Activated CD4-positive, alpha-beta T cell treated with anti-CD3 and anti-CD28 coated beads for 48 hours (primary cell): ENCODE measurements at regions not wholly inside any gene's neighbourhood (a gene's known extent, or its start where the extent isn't known, plus 50 kb on each side); places are given as distances from the start of the nearest gene placed in this dataset.

Experiments used
- DNase-seq: peaks from one replicate; pipeline ENCODE4 v3.0.0-alpha.2; 2020

DNA sequence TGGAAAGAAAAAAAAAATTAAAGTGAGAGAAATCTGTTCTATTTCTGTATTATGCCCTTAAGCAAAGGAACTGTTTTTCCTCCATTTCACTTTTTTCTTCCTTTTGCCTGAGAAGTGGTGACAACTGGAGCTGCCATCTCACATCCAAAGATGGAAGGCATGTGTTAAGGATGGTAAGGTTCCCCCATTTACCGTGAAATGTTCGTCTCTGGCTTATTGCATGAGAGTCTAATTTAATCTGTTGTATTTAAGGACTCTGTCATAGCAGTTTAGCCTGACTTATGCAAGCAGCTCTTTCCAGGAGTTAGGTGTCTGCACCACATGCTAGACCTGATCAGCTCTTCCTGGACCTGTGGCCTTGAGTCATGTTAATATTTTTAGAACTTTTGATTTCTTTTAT is 389.5 kb upstream of the MAP3K7 start:
- DNase-seq, result no peak

DNA sequence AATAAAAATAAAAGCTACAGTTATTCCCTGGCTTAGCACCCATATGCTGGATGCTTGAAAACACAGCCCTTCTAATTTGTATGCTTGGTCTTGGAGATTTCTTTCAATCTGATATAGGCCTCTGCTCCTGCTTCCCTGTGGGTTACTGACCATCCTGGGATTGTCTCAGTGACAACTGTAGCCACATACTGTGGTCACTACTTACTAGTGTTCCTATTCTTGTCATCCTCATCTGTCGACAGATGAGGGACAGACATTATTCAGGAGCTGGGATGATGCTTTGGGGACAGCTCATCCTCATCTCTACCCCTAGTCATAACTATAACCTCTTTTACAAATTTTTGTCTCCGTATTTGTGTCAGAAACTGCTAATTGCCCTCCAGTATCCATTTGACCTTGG is 388.9 kb upstream of the MAP3K7 start:
- no peak for DNase-seq

DNA sequence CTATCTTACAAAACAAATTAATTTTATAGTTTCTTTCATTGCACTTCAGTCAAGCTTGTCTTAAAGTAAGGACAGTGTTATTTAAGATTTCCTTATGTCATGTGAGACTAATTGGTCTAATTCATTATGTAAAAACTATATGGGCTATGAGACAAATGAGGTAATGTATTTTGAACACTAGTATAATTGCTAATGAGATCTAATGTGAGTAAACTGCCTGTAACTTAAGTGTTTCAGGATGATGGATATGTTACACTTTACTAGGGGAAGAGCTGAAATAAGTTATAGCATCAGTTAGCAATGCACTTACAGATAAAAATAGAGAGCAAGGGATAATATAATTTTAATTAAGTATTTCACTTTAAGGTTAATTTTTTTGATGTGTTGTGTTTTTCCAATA is 386.3 kb upstream of the MAP3K7 start:
- DNase-seq, result no peak

DNA sequence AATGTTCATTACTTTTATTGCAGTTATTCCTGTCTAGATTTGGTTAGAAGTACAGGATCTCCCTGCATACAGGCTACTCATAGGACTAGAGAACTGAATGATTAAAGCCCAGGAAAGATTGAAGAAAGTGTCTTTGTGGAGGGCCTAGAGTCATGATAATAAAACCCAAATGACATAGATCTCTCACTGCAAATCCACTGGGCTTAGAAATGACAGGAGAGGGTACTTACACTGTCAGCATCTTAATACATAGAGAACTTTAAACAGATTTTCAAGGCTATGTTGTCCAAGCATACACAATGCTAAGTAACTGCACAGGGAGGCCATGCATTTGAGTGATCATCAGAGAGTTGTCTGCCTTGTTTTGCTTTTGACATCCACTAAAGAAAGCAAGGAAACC is 383.8 kb upstream of the MAP3K7 start:
- DNase-seq, result no peak

DNA sequence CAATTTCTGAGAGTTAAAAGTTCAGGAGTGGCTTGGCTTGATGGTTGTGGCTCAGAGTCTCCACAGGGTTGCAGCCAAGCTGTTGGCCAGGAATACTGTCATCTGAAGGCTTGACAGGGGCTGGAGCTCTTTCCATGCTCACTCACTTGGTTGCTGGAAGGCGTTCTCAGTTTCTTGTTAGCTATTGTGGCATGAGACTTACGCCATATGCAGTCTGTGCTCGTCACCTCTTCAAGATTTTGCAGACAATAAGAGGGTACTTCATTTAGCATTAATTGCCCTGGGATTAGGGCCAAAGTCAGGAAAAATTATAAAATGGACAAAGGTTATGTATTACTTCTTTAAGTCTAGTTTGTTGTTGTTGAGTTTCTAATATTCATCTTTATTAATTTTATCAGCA is 380.6 kb upstream of the MAP3K7 start:
- no peak for DNase-seq

DNA sequence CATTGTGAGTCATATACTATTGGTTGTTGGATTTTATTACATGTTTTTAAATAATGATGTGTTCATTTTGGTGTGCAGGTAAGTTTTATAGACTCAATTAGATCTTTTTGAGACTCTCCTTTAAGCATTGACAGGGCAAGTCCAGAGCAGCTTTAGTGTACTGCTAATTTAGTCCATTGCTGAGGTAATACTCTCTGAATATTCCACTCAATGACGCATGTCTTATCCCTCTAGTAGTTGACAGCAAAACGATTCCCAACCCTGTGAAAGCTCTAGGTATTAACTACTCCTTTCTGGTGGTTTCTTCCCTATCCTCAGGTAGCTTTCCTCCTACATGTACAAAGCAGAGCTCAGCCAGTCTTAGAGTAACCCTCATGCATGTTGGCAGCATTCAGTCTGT is 373.5 kb upstream of the MAP3K7 start:
- DNase-seq, result no peak

DNA sequence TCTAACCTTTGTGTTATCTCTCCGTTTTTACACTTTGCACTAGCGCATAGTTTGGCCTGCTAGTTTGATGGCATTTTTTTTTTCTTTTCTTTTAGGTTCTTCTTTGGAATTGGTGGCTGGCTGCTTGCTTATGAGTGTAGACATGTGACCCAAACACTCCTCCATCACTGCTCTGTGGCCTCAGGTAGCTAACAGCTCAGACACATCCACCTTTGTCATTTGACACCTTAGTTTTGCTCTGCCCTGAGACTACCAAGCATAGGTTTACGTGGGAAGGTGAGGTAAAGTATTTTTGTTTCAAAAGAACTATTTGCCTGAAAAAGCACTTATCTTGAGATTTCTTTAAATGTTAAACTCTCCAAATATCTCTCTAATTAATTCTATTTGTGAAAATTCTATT is 368.4 kb upstream of the MAP3K7 start:
- no peak for DNase-seq

DNA sequence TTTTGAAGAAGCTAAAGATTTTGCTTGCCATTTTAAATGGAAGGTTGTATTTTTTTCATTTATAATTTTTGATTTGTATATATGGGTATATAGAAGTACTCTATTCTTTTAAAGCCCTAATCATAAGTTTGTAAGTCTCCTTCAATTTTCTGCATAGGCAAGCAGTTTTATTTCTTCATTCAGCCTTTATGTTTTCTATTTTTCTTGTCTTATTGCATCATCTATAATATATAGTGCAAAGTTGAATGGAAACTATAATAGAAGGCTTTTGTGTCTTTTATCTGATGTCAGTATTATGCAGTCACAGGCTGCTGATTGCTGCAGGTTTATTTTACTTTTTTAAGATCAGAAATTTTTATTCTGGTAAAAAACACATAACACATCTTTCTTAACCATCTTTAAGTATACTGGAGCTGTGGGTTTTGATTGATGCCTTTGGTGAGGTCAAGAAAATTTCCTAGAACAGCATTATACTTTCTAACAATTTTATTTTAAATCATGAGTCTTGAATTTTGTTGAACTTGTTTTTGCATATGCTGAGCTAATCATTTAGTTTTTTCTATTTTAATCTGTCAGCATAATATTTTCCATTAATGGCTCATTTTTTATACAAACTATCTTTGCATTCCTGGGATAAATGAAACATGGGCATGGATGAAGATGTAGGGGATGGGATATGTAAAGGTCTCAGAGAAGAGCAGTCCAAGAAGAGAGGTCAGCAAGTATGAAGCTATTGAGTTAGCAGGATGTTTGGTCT is 366.7 kb upstream of the MAP3K7 start:
- DNase-seq, result no peak

DNA sequence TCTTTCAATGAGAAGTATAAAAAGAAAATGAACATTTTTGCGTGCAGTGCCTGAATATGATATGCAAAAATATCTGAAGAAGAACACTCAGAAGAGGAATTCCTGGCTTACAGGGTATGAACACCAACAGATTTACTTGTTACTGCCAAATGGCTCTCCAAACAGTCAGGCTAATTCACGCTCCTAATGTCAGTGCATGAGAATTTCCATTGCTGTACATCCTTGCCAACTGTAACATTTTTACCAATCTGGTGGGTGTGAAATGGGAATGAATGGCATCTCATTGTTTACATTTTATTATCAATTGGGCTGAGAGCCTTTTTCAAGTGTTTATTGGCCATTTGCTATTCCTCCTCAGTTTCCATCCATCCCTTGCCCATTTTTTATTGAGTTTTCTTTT is 365.3 kb upstream of the MAP3K7 start:
- no peak for DNase-seq

DNA sequence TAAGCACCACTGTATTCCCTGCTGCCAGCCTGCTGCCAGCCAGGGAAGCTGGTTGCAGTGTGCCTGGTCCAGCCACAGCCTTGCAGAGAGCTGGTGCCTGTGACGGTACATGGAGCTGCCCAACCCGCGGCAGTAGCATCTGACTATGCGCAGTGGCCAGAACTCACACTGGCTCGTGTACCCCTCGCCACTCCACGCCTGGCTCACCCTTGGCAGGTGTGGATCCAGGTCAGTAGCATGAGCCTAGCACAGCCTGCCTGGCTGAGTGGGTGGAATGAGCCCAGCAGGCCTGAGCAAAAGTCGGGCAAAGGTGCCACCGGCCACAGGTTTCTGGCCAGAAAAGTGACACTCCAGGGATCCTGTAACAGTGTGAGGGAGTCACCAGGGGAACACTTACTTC is 361.7 kb upstream of the MAP3K7 start:
- DNase-seq, result no peak

DNA sequence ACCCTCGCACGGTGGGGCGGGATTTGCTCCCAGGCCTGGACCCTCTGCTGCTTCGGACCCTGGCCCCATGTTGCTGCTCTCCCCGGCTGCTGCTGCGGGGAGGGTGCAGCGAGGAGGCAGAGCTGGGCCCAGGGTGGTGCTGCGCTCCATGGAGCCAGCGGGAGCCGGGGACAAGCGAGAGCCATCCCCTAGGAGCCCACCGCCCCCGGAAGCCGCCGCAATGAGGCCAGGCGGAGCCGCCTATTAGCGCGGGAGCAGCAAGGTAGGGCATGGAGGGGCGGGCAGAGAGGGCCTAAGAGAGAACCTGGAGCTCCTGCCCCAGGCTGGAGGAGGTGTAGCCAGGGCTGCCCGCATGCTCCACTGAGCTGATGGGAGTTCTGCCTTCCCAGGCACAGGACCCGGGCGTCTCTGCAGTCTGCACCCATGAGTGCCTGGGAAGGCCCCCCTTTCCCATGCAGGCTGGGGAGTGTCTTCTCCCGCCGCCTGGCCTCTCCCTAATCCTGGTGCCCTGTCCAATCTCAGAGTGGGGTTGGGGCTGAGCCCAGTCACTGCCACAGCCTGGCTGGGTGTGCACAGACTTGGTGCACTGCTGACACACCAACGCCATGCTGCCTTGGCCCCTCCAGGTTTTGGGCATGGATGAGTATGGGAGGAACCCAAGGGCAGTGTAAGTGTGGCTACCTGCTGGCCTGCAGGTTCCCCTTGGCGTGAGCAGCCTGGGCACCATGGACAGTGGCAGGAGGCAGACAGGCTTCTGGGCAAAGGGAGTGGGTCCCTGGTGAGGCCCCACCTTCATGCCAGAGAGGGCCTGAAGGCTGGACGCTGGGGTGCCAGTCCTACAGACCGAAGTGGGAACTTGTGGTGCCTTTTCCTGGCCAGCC is 360.6 kb upstream of the MAP3K7 start:
- no peak for DNase-seq

DNA sequence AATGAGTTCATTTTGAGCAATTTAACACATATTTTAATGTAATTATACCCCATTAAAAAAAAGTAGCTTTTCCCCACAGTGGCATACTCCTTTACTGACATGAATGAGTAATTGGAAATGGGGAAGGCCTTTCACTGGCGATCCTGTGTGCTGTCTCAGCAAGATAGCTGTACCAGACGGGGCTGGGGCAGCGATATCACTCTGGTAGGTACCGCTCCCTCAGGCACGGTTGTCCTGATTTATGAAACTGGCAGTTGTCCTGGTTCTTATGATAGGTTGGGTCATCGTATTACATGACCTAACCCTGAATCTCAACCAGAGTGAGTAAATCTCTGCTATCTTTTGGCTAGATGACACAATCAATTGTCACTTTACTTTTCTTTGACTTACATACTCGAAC is 355.0 kb upstream of the MAP3K7 start:
- DNase-seq, result no peak

DNA sequence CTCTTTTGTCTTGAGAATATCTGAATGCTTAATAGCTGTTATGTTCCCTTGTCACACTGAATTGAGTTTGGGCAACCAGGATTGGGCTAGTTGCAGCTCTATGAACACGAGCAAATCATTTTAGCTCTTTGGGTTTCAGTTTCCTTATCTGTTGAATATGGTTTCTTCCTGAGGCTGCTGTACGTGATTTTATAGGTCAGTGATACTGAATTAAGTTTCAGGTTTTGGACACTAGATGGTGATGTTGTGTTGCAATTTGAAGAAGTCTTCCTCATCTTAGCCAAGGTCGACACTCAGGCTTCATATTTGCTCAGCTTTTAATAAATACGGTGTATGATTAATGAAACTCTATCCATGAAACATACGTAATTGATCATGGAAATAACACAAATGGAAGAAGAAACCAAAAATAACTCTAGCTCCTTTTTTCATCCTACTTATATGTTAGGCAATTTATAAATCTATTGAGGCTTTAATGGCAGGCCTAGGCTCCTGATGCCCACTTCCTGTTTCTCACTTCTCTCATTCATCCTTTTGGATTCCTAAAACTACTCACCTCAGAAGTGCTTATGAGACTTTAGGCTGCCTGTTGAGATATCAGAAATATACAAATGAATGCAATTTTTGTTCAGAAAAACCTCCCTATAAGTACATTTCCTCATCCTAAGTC is 354.1 kb upstream of the MAP3K7 start:
- DNase-seq, result no peak

DNA sequence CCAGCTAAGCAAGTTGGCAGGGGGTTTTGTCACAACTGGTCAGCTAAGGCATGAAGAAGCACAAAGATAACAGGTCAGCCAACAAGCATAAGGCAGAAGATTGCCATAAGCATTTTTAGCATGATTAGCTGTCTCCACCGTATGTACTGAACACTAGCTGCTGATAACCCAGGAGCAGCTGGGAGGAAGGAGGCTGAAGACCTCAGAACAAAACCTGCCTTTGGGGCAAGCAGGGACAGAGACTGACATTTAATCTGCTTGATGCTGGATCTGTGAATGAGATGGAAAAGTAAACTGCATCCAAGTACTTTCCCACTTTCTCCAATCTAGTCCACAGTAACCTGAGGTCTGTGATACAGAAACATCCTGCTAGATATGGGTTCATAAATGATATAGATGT is 353.0 kb upstream of the MAP3K7 start:
- DNase-seq, result no peak

DNA sequence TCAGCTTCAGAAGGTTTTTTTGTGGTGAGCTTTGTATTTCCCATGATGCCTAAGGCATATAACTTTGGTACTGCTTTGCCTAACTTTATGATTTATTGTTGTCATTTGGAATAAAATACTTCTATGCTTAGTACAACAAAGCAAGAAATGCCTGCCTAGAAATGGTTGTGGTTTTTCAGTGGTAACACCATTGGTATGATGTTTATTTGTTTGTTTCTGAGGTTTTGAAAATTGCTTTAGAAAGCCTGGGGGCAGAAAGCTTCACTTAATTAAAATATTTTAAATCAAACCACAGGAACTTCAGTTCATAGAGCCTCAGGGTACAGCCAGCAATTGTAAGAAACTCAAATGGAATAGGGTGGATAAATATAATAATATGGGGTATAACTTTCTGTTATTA is 351.2 kb upstream of the MAP3K7 start:
- no peak for DNase-seq

DNA sequence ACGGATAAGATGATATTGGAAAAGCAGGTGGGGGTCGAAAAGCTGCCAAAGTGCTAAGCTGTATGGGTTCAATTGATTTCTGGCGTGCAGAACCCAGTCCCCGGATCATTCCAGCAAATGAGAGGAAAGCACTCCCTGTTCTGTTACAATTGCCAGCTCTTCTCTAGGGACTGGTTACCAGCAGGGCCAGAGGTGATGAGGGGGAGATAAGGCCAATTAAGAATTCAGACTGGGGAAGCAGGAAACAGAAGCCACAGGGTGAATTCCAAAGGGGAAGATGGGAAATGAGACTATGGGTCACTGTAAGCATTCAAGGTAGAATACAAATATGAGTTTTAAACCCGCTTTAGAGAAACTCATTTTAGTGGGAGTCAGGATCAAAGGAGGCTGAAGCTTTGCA is 349.4 kb upstream of the MAP3K7 start:
- DNase-seq, result no peak

DNA sequence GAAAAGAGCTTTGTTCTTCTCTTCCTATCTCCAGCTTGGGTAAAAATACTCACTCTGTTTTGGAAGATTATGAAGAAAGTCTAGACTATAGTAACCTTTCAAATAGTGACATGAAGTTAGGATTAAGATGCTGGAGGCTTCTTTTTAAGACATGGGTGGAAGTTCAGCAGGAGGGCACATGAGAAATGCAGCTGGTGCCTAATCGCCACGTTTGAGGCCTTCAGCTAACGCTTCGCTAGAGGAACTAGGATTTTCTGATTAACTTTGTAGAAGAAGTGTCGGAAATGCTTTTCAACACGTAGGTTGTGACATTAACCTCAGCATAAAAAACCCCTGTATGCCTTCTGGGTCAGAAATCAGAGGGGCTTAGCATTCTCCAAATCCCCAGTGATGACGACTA is 348.1 kb upstream of the MAP3K7 start:
- DNase-seq, result no peak

DNA sequence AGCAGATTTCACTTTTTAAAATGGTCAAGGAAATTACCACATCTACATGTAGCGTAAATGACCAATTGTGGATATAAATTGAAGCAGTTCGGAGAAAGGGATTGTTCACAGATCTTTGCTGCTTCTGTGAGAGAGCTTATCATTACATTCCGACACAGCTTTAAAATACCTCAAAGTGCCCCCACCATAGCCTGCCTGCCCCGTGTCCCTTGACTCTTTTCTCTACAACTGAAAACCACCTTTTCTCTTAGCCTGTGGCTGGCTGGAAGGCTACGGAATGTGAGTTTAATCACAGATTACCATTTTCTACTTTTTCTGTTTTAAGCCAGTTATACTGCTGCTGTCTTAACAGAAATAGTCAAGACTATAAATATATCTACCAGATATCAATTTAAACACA is 347.2 kb upstream of the MAP3K7 start:
- DNase-seq, result no peak

DNA sequence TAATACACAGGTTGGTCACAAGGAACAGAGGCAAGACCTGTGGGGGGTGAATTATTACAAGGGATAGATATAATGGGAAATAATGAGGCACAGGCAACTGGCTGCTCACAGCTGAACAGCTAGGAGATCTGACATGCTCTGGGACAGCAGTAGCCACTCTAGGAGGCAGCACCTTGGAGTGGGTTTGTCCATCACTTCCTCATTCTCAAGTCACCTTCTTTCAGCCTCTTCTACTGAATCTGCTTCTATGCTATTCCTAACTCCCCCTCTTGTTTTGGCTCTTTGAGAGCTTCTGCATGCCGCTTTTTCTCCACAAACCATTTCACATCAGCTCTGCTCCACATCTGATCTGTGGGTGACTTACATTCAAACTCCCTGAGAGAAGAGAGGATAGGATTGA is 345.5 kb upstream of the MAP3K7 start:
- no peak for DNase-seq

DNA sequence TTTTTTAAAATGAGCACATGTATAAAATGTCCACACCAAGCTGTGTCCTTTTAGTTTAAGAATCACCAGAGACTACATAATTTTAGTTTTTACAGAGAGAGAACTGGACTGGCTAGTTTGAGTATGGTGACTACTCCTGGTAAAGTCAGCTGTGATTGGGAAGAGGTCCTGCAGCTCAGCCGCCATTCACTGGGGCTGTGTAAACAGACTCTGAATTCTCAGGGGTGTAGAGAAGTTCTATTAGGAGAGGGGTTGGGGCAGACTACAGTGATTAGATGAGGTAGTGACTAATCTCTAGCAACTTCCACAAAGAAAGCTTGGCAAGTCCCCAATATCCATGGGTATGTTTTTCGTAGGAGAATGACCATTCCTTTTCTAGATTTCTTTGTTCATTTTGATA is 341.2 kb upstream of the MAP3K7 start:
- no peak for DNase-seq

DNA sequence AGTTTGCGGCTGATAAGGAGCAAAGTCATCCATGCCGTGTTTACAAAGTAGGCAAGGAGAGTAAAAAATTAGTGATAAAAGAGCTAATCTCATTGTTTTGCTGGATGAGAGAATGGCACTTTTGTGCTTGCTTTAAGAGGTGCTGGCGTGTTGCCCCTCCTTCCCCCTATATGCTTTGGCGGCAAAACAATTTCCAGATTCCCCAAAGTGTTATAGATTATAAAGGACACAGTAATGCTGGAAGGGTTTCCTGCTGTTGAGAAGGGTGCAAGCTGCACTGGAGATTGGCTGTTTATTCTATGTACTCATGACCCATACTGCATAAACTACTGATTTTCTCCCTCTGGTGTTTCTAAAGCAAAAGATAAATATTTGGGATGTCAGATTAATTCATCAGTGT is 338.9 kb upstream of the MAP3K7 start:
- DNase-seq, result no peak

DNA sequence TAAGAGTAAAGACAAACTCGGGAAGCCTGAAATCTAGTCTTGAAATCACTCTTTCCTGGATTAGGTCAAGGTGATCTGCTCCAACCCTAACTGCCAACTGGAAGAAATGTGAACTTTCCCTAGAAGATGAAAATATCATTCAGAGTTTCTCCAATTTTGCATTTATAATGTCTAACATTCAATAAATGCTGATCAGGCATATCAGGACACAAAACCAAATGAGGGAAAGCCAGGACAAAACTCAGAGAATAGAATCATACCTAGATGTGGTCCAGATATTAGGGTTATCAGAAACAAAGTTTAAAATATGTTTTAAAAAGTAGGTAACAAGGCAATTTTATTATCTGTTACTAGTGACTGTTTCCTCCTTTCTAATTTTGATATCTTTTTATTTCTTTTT is 335.5 kb upstream of the MAP3K7 start:
- no peak for DNase-seq

DNA sequence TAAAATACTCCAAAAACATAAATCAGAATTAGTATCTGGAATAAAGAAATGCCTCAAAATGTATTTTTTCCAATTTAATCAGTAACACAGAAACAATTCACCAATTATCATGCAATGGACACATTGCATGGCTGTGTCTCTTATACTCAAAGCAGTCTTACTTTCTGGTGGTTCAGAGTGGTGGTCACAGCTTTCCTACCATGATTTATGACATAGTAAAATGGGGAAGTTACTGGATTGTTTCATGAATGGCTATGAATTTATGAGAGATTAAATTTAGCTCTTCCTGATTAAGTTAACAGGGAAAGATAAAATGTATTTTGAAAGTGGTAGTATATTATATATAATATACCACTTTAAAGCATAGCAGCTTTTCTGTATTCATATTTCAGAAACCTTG is 331.5 kb upstream of the MAP3K7 start:
- no peak for DNase-seq

DNA sequence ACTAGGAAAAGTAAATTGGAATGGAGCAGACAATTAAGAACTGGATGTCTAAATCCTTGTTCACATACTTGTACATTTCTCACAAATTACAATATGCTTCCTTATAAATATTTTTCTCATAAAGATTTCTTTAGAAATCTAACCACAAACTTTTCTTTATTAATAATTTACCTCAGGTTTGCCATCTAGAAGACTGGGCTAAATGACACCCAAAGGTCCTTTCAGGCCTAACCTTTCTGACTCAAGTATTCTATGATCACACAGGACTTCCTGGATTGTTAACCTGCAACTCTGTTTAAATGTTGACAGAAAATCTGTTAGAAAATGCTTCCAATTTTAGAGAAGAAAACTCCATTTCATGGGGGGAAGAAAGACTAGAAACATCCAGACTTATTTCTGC is 330.5 kb upstream of the MAP3K7 start:
- DNase-seq, result no peak
